ENCODE measurements at regions not wholly inside any gene's neighbourhood (a gene's known extent, or its start where the extent isn't known, plus 50 kb on each side); places are given as distances from the start of the nearest gene placed in this dataset.
"Not testable (repeated sequence)": the region's sequence is repeated elsewhere in the genome, so short reads cannot be mapped to it uniquely, and the experiment has no call there.

DNA sequence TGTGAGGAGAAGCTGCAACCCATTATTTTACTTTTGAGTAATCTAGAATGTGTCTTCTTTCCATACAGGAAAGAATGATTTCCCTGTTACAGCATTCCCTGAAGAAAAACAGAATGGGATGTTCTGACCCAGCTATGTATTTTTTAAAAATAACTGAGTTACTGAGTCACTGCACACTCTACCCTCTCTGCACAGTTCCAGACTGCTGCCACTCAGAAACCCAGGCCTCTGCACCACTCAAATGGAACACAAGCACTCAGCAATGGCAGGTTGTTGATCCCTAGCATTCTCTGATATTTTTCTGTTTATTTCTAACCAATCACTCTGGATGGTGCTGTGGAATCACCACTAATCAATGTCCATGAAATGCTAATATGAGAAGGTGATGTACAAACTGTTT is 1300.0 kb upstream of the FAM98A start:
- DNase-seq: no peak

DNA sequence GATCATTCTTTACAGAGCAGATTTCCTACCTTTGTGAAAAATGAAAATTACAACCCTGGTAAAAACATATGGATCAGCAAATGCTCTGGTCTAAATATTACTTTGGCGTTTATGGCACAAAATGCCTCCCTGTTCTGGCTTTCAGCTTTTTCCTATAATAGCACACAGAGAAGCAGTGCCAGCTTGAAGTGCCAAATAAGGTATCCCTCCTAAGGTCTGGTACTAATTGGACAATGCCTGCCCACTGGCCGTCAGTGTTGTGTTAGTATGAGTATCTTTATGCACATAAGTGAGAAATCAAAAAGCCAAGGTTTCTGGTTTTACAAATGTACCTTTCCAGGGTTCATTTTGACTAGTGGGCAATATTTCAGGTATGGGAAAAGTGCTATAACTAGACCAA is 1293.7 kb upstream of the FAM98A start:
- no peak for DNase-seq

DNA sequence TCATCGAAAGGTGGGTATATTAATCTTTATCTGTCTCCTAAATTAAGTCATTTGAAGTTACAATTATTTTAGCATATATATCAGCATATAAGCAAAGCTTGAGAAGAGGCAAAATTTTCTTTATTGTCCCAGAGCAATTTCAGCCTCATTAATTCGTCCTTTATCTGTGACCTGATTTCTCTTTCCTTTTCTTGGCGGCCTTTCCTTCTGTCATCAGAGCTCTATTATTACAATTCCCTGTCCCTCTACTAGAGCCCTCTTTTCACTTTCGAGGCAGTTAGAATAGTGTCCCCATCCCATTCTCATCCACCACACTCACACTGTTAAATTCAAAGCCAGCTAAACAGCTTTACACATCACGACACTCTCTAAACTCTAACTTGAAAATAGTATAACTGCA is 1293.2 kb upstream of the FAM98A start:
- no peak for DNase-seq

DNA sequence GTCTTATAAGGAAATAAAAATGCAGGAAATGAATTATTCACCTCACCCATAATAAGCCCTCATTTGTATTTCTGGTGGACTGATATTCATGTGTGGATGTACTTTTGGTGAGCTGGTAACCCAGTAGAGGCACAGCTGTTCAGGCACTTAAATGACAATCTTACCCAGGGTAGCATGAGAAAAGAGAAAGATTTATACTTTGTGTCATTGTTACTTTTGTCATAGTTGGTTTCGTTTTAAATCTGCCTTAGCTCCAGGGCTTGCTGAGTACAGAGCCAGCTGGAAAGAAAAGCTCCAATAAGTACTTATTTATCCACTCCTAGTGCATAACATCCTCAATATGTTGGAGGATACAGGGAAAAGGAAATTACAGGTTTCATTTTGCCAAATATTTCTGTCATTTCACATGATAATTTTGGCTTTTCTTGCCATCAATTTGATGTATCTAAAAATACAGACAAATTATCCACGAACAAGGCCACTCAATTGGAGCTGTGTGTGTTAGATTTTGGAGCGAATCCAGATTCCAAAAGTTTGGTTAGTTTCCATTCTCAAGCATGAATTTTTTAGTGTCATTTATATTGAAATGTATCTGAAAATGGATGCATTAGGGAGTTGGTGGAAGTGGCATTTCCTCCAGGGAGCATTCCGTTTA is 1276.1 kb upstream of the FAM98A start:
- no peak for DNase-seq

DNA sequence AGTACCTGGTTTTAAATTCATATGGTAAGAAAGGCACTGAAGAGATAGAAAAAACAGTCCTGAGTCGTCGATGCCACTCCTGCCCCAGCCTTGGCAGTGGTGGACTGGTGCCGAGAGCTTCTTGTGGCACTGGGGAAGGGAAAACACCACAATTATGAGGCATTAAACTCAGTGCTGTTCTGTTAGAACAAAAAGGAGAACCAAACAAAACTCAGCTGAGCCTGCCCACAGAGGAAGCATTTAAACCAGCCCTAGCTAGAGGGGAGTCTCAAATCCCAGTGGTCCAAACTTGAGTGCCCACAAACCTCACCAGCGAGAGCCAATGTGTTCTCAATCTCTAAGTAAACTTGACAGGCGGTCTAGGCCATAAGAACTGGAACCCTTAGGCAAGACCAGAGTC is 1254.5 kb upstream of the FAM98A start:
- DNase-seq: no peak

DNA sequence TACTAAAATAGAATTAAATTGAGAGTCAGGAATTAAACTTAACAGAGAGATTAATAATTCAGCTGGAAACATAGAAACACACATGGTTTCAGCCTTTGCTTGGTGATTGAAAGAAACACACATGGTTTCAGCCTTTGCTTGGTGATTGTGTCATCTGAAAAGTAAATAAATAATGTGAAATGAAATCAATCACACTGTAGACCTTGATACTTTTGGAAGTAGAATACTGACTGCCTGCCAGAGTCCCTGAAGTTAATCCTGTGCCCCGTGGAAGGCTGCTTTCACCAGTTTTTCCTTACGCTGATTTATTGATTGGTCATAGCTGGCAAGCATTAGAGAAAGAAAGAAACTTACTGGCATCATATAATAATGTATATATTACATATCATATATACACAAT is 1252.7 kb upstream of the FAM98A start:
- DNase-seq: no peak

DNA sequence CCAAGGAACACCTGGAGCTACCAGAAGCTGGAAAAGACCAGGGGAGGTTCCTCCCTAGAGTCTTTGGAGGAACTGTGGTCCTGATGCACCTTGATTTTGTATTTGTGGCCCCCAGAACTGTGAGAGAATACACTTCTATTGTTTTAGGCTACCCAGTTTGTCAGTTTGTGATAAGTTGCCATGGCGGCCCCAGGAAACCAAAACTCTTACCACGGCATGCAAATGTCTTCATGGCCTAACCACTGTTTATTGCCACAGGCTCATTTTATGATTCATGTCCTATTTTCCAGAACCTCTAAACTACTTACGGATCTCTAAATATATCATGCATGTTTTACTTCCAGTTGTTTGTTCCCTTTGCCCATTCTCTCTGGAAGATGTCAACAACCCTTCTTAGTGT is 1250.7 kb upstream of the FAM98A start:
- no peak for DNase-seq

DNA sequence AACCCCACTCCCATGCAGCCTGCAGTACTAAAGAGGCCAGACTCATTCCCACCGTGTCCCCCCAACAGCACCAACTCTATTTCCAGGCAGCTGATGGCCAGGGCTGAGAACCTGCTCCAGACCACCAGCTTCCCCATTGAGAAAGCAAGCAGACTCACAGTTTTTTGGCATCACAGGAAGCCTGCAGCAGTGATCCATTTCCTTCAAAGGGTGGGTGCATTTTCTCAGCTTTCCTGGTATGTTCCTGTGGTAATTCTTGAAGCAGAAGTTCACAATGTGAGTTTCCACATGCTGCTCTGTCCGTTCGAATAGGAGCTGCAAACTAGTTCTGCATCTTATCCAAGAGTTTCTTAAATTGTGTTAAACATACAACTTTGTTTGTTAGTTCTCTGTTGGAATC is 1249.6 kb upstream of the FAM98A start:
- DNase-seq: peak; percentile 55

DNA sequence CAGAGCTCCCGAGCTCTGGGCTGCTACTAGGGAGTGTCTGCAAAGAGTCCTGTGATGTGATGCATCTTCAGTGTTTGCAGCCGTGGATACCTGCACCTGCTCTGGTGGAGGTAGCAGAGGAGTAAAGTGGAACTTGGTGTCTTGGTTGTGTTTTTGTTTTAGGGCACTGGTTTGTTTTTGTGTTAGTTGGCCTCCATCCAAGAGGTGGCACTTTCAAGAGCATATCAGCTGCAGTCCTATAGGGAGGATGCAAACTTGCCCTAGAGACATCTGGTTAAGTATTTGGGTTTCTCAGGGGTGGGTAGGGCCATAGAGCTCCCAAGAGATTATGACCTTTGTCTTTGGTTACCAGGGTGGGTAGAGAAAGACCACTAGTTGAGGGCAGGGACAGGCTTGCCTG is 1249.0 kb upstream of the FAM98A start:
- DNase-seq: no peak

DNA sequence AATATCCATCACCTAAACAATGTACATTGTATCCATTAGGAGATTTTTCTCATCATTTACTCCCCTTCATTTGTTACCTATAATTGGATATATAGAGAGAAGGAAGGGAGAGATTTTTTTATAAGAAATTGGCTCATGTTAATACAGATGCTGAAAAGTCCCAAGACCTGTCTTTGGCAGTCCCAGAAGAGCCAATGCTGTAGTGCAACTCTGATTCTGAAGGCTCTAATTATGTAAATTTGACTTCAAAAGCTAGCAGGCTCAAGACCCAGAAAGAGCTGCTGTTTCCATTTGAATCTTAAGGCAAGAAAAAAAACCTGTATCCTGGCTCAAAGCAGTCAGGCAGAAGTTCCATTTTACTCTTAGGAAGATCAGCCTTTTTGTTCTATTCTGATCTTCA is 1245.5 kb upstream of the FAM98A start:
- DNase-seq: no peak

DNA sequence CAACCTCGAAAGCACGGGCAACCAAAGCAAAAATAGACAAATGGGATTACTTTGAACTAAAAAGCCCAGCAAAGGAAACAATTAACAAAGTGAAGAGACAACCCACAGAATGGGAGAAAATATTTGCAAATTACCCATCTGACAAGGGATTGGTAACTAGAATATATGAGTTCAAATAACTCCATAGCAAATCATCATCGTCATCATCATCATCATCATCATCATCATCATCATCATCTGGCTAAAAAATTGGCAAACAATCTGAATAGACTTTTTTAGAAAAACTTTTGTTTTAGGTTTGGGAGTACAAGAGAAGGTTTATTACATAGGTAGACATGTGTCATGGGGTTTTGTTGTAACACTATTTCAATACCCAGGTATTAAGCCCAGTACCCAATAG is 1239.3 kb upstream of the FAM98A start:
- DNase-seq: no peak

DNA sequence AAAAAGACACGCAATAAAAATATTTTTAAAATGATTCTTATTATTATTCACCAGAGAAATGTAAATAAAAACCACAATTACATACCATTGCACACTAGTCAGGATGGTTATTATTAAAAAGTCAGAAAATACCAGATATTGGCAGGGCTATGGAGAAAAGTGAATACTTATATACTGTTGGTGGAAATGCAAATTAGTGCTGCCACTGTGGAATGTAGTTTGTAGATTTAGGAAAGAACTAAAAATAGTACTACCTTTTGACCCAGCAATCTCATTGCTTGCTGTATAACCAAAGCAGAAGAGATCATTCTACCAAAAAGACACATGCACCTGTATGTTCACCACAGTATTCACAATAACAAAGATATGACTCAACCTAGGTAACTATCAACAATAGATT is 1237.3 kb upstream of the FAM98A start:
- DNase-seq: no peak

DNA sequence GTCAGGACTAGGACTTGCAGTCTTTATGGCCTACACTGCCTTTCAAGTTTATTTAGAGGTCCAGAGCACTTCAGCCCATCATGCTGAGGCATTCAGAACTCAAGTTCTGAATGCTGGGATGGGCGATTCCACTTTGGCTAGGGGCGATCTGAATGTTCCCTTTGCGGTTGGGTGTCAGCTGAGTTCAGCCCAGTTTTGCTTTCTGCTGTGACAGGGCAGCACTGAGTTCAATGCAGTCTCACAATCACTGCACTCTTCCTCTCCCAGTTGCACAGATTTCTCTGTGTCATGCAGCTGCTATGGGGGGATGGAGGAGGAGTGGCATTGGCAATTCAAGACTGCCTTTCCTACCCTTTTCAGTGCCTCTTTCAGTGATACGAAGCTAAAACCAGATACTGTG is 1232.0 kb upstream of the FAM98A start:
- DNase-seq: no peak

DNA sequence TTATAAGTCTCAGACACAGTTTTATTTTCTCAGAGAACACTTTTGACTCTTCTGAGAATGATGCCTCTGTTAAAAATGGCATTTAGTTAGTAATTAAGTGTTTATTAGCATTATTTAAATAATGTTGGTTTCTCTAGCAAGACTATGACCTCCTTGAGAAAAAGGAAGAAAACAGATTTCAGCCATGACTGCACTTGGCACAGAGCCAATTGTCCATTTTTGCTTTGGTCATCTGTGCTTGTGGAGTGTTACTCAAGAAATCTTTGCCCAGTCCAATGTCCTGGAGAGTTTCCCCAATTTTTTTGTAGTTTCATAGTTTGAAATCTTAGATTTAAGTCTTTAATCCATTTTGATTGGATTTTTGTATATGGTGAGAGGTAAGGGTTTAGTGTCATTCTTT is 1229.4 kb upstream of the FAM98A start:
- DNase-seq: no peak

DNA sequence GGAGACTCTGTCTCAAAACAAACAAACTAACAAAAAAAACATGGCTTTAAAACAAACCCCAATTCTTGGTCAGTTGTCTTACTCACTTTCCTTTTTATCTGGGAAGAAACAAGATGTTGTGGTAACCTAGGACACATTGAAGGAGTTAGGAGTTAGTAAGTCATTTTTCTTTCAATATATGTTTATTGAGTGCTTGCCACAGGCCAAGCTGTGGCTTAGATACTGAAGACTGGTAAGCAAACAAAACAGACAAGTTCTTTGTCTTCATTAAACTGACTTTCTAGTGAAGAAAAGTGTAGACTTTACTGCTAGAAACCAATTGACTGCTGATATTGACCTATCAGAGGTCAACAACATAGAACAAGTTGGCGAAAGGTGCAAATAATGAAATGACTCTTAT is 1228.3 kb upstream of the FAM98A start:
- DNase-seq: no peak

DNA sequence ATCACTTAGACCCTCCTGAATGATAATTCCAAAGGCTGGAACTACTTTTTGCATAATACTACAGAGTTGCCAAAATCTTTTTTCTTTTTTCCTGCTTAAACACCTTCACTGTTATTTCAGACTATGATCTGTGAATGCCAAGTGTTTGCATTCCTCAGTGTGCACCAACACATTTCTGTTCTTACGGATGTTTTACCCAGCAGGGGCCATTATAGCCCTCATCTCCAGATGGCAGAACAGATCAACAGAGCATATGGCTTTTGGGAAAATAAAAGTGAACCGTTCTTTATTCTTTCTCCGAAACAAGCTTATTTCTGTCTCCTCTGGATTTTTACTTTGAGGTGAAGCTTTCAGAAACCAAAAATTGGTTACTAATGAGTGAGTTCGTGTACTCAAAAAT is 1226.6 kb upstream of the FAM98A start:
- no peak for DNase-seq

DNA sequence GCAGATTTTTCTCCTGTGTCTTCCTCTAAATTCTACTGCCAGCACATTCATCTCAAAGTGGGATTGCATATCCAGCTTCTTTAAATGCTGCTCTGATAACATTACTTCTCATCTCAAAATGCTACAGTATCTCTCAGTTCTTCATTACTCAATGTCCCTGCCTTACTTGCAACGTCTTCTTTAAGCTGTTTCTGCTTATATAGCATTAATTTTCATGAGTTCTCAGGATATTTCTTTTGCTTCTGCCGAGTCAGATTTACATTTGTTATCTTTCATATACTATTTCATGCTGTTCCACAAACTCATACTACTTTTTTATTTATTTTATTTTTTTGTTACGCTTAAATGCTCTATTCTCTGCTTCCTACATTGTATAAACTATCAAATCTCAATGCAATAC is 1223.5 kb upstream of the FAM98A start:
- no peak for DNase-seq

DNA sequence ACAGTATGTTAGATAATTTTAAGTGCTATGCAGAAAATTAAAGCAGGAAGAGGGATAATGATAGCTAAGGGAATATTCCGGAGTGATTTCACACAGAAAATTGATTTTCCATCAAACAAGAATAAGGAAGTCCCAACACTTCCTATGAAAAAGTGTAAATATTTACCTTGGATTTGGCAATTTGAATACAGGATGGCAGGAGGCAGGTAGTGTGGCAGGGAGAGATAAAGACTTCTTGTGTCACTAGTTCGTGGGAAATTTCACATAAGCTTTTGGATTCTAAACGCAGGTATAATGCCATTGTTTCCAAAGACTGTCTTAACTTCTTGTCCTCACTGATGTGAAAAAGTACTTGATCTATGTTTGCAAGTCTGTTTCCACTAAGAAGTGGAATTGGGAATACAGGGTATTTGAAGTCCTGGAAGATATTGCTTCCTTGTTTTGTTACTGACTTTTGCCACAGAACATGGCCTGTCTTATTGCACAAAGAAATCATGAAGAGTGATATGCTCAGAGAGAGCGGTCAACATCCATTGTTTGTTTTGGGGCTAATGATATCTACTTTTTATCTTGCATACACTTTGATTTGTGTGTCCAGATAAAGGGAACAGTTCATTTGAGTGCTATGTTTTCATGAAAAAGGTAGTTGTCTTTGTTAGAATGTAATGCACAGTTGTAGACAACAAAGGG is 1216.1 kb upstream of the FAM98A start:
- no peak for DNase-seq

DNA sequence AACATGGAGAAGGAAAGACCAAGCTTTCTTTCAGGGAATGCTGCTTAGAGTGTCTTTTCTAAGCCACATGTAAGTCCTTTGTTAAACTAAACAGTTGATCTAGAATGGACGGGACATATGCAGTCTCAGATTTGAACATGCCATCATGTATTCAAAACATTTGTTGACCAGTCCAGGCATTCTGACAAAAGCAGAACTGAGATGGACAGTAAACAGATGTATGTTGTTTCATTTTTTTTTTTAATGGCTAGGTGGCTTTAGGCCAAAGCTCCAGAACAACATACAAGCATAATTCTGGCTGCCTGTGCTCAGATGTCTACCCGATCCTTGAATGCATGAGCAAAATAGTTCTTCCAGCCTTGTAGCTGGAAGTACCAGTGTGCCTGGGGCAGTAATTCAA is 1211.4 kb upstream of the FAM98A start:
- DNase-seq: no peak

DNA sequence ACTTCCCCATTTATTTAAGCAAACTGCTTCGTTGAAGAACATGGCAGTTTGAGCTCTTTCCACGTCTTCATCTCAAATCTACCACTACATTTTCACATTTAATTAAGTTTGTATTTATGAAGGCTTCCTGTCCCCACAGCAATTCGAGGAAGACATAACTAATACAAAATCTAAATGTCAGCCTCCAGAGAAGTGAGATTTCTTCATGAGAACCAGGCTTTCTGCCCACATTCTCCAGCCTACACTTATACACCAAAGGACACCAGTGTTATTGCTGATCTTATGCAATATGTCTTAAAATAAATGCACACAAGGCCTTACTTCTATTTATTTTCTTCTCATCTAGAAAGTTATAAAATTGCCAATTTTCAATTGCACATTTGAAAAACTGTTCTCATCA is 1209.3 kb upstream of the FAM98A start:
- DNase-seq: no peak

DNA sequence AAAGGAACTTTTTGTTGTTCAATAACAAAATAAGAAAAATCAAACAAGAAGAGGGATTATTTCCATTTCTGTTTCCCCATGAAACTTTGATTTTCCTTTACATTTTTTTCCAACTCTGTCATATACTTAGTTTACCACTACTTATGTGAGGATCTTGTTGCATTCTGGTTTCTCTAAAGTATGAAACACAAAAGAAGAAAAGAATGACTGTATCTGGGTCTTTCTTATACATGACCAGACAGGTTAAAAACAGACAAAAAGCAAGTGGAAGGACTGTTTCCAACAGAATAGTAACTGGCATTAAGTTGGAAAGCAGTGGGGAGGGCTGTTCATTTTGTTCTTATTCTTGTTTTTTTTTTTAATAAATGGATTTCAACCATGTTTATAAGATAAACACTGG is 1207.8 kb upstream of the FAM98A start:
- DNase-seq: no peak

DNA sequence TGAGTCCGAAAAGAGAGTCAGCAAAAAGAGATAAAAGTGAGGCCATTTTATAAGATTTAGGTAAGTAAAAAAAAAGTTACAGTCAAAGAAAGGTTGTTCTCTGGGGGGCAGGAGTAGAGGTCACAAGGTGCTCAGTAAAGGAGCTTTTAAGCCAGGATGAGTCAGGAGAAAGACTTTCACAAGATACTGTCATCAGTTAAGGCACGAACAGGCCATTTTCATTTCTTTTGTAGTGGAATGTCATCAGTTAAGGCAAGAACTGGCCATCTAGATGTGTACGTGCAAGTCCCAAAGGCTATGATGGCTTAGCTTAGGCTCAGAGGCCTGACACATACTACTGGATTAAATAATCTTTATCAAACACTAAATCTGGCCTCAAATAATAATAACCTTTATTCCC is 1207.3 kb upstream of the FAM98A start:
- DNase-seq: no peak

DNA sequence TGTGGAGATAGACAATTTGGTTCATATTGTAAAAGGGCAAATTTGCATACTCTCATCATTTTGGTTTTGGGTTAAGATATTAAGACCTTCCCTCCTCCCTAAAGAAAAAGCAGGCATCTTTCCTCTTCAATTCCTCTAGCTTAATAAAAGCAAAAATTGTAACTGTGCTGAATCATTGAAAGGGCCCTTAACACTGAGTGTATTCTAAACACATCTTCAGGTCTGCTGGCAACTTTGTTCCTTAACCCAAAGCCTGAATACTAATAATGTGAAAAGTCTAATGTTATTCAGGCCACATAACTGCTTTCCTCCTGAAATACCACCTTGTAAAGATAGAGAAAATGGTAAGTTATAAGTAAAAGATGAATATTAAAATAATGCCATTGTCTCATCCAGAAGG is 1200.5 kb upstream of the FAM98A start:
- no peak for DNase-seq

DNA sequence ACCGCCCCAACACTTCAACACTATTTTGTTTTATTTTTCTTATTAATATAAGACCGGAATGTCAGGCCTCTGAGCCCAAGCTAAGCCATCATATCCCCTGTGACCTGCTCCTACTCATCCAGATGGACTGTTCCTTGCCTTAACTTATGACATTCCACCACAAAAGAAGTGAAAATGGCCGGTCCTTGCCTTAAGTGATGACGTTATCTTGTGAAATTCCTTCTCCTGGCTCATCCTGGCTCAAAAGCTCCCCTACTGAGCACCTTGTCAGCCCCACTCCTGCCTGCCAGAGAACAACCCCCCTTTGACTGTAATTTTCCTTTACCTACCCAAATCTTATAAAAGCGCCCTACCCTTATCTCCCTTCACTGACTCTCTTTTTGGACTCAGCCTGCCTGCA is 1196.5 kb upstream of the FAM98A start:
- DNase-seq: not testable (repeated sequence)

DNA sequence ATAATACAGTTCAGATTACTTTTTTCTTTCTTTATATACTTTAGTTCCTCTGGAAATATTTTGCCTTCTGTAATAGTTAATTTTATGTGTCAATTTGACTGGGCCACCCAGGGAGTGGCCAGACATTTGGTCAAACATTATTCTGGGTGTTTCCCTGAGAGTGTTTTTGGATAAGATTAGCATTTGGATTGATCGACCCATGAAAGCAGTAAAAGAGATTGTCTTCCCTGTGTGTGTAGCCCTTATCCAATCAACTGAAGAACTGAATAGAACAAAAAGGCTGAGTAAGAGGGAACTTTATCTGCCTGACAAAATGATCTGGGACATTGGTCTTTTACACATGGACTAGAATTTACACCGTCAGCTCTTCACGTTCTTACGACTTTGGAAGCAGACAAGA is 1190.1 kb upstream of the FAM98A start:
- no peak for DNase-seq
